ENCODE measurements at regions not wholly inside any gene's neighbourhood (a gene's known extent, or its start where the extent isn't known, plus 50 kb on each side); places are given as distances from the start of the nearest gene placed in this dataset.

DNA sequence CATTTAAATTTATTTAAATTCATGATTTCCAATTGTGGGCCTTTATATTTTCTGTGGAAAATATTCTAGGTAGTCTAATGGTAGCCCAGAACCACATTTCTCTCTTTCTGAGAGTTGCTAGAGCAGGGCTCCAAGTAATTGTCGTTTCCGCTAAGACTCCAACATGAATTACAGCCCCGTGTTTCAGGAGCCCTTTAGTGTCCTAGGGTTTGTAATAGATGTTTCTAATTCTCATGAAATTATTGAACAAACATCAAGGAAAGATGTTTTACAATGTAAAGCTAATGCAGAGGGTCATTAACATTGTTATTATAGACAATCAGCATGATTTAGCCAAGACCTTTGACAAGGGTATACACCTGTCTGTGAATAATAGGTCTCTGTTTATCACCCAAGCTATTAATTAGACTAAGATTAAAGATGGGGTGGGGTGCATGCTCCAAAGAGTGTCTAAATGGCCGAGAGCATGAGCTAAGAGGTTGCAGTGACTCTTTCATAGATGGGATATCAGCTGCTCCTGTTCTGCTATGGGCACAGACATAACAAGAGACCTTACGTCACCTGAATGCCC is 81.8 kb upstream of the NTM start:
- TF ChIP-seq, protein P1, sequence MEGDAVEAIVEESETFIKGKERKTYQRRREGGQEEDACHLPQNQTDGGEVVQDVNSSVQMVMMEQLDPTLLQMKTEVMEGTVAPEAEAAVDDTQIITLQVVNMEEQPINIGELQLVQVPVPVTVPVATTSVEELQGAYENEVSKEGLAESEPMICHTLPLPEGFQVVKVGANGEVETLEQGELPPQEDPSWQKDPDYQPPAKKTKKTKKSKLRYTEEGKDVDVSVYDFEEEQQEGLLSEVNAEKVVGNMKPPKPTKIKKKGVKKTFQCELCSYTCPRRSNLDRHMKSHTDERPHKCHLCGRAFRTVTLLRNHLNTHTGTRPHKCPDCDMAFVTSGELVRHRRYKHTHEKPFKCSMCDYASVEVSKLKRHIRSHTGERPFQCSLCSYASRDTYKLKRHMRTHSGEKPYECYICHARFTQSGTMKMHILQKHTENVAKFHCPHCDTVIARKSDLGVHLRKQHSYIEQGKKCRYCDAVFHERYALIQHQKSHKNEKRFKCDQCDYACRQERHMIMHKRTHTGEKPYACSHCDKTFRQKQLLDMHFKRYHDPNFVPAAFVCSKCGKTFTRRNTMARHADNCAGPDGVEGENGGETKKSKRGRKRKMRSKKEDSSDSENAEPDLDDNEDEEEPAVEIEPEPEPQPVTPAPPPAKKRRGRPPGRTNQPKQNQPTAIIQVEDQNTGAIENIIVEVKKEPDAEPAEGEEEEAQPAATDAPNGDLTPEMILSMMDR (IDR thresholded peaks at IDR 0.05): no peak
- TF ChIP-seq POLR2A (IDR thresholded peaks at IDR 0.05): no peak
